Cardiac muscle cell (in vitro differentiated cells and primary cell): ENCODE measurements at regions not wholly inside any gene's neighbourhood (a gene's known extent, or its start where the extent isn't known, plus 50 kb on each side); places are given as distances from the start of the nearest gene placed in this dataset.
"Not testable (repeated sequence)": the region's sequence is repeated elsewhere in the genome, so short reads cannot be mapped to it uniquely, and the experiment has no call there.

Experiments
- DNase-seq, 2 donors: peaks; one replicate each; pipeline versions ENCODE4 v3.0.0 to v3.0.0-alpha.2; 2010 to 2017; ENCODE audit warnings: low read depth in 1 of 2, low spot score in 1 of 2
- H3K27ac ChIP-seq: fragments of 200-600 bp; sonication (generic); 2 replicates; pipeline ENCODE4 v1.5.1; 2016
- H3K27me3 ChIP-seq: fragments of 200-600 bp; sonication (generic); 2 replicates; pipeline ENCODE4 v1.6.0; 2016; ENCODE audit warnings: control low read depth
- H3K36me3 ChIP-seq: fragments of 200-600 bp; sonication (generic); 2 replicates; pipeline ENCODE4 v1.5.1; 2016; ENCODE audit warnings: control low read depth
- H3K4me1 ChIP-seq: fragments of 200-600 bp; sonication (generic); 2 replicates; pipeline ENCODE4 v1.8.1; 2017; ENCODE audit warnings: low read depth, mild to moderate bottlenecking, mixed run types
- H3K4me3 ChIP-seq: fragments of 200-600 bp; sonication (generic); 2 replicates; pipeline ENCODE4 v1.5.1; 2016; ENCODE audit warnings: mild to moderate bottlenecking
- H3K9me3 ChIP-seq: fragments of 200-600 bp; sonication (generic); 2 replicates; pipeline ENCODE4 v1.5.1; 2017; ENCODE audit warnings: low read depth, mild to moderate bottlenecking, control low read depth
- TF ChIP-seq, protein P1 (sequence below): IDR thresholded peaks from 2 replicates; pipeline ENCODE4 v1.5.1; 2012; ENCODE audit warnings: low read depth, mild to moderate bottlenecking, low read length

DNA sequence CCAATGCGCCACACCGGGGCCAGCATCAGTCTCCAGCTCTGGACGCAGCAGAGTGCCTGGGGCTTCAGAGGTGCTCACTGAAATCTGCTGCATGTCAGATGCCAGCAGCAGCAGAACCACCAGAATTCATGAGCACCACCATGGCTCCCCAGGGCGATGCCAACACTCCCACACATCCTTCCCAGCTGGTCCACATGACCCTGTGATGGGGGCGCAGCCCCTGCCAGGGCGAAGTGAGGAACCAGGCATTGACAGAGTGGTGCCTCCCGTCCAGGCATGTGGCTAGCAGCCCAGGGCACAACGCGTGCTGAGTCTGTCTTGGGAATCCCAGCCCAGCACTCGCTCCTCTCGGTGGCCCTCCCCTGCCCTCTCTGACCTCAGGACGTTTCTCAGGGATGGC, 80.4 kb downstream of the DHCR7 start:
- no peaks in the 10 kb centered on the region for H3K9me3 ChIP-seq
- TF ChIP-seq, protein P1, sequence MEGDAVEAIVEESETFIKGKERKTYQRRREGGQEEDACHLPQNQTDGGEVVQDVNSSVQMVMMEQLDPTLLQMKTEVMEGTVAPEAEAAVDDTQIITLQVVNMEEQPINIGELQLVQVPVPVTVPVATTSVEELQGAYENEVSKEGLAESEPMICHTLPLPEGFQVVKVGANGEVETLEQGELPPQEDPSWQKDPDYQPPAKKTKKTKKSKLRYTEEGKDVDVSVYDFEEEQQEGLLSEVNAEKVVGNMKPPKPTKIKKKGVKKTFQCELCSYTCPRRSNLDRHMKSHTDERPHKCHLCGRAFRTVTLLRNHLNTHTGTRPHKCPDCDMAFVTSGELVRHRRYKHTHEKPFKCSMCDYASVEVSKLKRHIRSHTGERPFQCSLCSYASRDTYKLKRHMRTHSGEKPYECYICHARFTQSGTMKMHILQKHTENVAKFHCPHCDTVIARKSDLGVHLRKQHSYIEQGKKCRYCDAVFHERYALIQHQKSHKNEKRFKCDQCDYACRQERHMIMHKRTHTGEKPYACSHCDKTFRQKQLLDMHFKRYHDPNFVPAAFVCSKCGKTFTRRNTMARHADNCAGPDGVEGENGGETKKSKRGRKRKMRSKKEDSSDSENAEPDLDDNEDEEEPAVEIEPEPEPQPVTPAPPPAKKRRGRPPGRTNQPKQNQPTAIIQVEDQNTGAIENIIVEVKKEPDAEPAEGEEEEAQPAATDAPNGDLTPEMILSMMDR = no peak
- no peak overlapping the region for H3K4me3 ChIP-seq
- no peaks in the 10 kb centered on the region for H3K27me3 ChIP-seq
- no peak for DNase-seq
- H3K27ac ChIP-seq = no peak overlapping the region
- H3K4me1 ChIP-seq = no peaks in the 10 kb centered on the region
- no peaks in the 10 kb centered on the region for H3K36me3 ChIP-seq

DNA sequence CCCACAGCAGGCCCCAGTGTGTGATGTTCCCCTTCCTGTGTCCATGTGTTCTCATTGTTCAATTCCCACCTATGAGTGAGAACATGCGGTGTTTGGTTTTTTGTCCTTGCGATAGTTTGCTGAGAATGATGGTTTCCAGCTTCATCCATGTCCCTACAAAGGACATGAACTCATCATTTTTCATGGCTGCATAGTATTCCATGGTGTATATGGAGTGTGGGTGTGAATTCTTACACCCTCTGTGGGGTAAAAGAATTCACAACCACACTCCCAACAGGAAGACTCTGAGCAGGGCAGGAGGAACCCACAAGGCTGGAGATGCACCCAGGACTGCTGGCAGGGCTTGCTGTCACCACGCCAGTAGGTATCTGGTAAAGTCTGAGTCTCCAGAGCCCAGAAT, 80.9 kb downstream of the DHCR7 start:
- H3K36me3 ChIP-seq, H3K4me1 ChIP-seq, H3K9me3 ChIP-seq, DNase-seq, H3K27me3 ChIP-seq, H3K27ac ChIP-seq, H3K4me3 ChIP-seq: not testable (repeated sequence)

DNA sequence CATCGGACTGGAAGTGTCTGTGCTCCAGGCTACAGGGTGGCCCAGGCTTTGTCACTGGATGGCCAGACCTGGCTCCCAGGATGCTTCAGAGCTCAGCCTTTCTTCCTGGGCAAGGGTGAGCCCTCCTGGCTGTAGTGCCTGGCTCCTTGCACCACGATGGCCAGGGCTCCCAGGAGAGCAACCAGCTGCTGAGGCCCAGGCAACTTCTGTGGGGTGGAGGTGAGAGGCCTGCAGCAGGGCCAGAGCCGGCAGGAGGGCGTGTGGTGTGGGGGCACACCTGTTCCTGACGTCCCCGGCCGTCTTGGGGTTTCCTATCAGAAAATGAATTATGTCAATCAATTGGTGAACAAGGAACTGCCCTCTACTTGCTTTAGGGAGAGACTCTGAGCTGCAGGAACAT, 82.1 kb downstream of the DHCR7 start:
- Histone ChIP-seq H3K36me3 (no peaks in the 10 kb centered on the region), H3K9me3 (no peaks in the 10 kb centered on the region), H3K4me1 (no peaks in the 10 kb centered on the region), H3K4me3 (no peak overlapping the region), H3K27me3 (no peaks in the 10 kb centered on the region), H3K27ac (no peak overlapping the region)
- DNase-seq = no peak
- TF ChIP-seq, protein P1 = no peak

DNA sequence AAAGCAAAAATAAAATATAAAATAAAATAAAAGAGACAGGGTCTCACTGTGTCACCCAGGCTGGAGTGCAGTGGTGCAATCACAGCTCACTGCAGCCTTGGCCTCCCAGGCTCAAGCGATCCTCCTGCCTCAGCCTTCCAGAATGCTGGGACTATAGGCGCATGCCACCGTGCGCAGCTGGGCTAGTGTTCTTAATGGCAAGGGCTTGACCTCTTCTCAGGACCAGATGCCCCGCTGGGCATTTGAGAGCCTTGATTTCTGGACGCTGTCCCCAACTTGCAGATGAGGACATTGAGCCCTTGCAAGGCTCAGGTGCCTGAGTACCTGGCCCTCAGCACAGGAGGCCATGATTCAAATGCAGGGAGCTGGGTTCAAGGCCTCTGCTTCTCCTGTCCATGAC, 82.6 kb downstream of the DHCR7 start:
- TF ChIP-seq, protein P1 = no peak
- H3K4me1 ChIP-seq = no peaks in the 10 kb centered on the region
- H3K4me3 ChIP-seq = no peak overlapping the region
- H3K27ac ChIP-seq = no peak overlapping the region
- H3K27me3 ChIP-seq = no peaks in the 10 kb centered on the region
- no peak for DNase-seq
- no peaks in the 10 kb centered on the region for H3K36me3 ChIP-seq
- no peaks in the 10 kb centered on the region for H3K9me3 ChIP-seq

DNA sequence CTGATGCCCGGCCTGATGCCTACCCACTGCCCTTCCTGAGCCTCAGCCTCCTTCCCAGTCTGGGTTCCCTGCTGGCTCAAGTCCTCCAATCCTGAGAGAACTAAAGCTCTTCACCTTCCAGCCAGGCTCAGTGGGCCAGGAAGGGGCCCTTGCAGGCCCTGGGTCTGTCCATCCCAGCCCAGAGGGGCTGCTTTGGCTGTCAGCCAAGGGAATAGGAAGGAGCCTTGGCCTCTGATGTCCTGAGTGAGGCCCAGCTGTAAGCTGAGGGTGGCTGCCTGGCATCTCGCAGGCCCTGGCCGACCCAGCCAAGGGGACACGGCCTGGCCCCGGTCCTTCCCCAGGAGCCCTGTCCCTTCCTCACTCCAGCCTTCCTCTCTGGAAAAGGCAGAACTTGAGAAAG, 83.4 kb downstream of the DHCR7 start:
- no peak for DNase-seq
- Histone ChIP-seq H3K36me3 (no peaks in the 10 kb centered on the region), H3K4me1 (no peaks in the 10 kb centered on the region), H3K4me3 (no peak overlapping the region), H3K27me3 (no peaks in the 10 kb centered on the region), H3K9me3 (no peaks in the 10 kb centered on the region), H3K27ac (no peak overlapping the region)
- TF ChIP-seq, protein P1 = no peak

DNA sequence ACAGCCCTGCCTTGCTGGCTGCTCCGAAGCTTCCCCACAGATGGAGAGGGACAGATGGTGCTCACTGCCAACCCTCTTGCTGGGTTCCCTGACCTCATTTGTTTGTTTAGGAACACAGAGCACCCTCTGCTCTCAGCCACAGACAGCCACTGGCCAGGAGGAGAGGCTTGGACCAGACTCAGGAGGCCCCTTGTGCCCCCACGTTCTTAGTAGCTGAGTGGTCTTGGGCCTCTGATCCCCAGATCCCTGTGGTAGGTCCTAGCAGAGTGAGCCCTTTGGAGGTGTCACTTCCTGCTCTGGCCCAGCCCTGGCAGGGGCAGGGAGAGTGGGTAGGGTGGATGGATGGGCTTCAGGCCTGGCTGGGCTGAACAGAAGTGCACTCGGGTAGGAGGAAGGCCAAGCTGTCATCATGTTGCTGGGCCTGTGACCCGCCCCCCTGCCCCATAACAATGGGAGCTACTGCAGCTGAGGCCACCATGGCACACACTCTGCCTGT, 84.0 kb downstream of the DHCR7 start:
- DNase-seq = no peak
- Histone ChIP-seq H3K27ac (no peak overlapping the region), H3K4me1 (no peaks in the 10 kb centered on the region), H3K27me3 (no peaks in the 10 kb centered on the region), H3K36me3 (no peaks in the 10 kb centered on the region), H3K4me3 (no peak overlapping the region), H3K9me3 (no peaks in the 10 kb centered on the region)
- TF ChIP-seq, protein P1 = no peak
